Posterior vena cava (tissue), 2 donors: ENCODE measurements at regions not wholly inside any gene's neighbourhood (a gene's known extent, or its start where the extent isn't known, plus 50 kb on each side); places are given as distances from the start of the nearest gene placed in this dataset.

ENCODE experiments used
- DNase-seq: peaks from one replicate; pipeline ENCODE4 v3.0.0-alpha.2; 2020; ENCODE audit warnings: low spot score
- intact Hi-C, 2 donors: fragments of 100-400 bp; cut with DNase I; formaldehyde crosslinking; loops; one replicate each; pipeline versions ENCODE4 v1.14.1 to v1.14.2; 2022 to 2023
- donor health status: DM: yes; HTN: yes; CAD: no.
- donor health status: DM: yes; HTN: yes; CAD: no.

- DNase-seq = no peak
- intact Hi-C loops = no loop called here
Measured at GRCh38 chr5:68745448-68745847, 348.4 kb upstream of the SLC30A5 start.

DNA sequence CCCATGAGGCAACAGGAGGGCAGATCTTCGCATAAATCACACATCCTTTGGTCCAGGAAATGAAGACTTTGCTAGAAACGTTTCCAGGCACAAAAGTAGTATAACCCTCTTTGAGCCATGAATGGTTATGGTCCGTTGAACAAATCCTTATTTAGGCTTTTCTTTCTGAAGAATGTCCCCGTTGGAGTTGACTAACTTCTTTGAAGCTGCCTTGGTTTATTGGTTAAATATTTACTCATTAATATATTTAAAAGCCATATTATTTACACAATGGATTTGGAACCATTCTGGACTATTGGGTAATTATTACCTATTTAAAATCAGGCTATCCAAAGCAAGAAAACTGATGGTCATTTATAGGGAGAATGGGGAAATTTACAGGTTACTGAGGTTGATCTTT lies 347.6 kb upstream of the SLC30A5 start:
- no peak for DNase-seq
- intact Hi-C loops = no loop called here

- no peak for DNase-seq
- intact Hi-C loops = no loop called here
Measured at GRCh38 chr5:68746643-68747420, 347.0 kb upstream of the SLC30A5 start.

DNA sequence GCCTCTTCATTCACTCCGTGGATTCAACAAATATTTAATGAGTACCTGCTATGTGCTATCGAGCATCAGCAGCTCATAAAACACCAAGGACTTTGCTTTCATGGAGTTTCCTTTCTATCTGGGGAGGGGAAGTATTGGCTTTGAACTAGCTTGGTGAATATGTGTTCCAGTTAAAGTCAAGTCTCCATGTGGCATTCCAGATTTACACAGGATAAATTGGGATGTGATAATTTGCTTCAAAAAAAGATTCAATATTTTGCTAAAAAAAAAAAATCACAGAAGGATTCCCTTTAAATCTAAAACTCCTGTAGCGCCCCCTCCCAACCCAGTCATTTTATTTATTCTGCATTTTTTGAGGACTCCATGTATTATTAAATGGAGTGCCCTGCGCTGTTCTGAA lies 346.3 kb upstream of the SLC30A5 start:
- DNase-seq = no peak
- intact Hi-C loops = no loop called here

DNA sequence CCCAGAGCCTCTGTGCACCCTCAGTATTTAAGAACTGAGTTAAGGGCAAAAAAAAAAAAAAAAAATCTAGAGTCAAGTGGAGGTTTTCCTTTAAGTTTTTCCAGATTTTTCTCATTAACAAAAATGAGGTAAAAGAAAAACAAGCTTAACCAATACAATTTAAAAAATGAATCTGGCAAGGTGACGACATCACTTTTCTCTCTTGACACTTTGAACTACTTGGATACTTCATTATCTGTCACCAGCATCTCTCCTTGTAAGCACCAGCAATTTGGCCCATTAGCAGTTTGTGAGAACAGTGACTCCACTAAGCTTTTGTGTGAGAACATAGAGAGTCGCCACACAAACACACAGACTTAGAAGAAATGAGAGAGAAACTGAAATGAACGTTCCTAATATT lies 345.7 kb upstream of the SLC30A5 start:
- no peak for DNase-seq
- intact Hi-C loops = no loop called here

DNA sequence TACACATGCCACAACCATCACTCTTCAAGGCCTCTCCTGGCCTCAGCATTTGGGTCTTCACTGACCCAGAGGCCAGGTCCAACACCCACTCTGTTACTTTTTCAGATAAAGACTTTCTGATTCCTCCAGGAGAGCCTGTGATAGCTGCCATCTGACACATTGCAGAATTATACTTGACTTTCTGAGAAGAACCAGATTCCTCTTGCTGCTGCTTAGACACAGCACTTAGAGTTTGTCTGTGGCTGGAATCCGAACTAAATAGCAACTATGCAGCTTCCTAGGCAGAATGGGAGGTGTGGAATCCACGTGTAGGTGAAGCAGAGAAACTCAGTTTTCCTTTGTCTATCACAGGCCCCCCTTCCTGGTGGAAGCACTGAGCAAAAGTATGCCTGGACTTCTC lies 344.7 kb upstream of the SLC30A5 start:
- intact Hi-C loops = no loop called here
- no peak for DNase-seq

GRCh38 chr5:68749631-68750030 lies 344.2 kb upstream of the SLC30A5 start:
- no peak for DNase-seq
- intact Hi-C loops = no loop called here

DNA sequence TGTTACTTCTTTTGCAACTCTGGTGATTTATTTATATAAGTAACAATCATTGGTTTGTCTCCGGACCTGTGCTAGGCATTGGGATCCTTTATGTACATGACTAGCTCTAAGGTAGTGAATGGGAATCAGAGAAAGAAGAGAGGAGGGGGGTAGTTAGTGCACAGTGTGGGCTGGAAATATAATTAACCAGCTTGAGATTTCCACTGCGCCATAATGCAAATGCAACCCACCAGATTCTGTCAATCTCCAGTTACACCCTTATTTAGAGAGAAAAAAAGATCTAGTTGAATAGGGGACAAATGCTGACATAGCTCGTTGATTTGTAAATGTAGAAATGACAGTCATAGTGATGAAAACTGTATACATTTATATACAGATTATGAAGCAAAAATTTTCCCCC lies 342.2 kb upstream of the SLC30A5 start:
- DNase-seq = no peak
- intact Hi-C loops = no loop called here

- intact Hi-C loops = no loop called here
- DNase-seq = no peak
Measured at GRCh38 chr5:68754536-68754935, 339.3 kb upstream of the SLC30A5 start.

GRCh38 chr5:68755293-68755692 lies 338.5 kb upstream of the SLC30A5 start:
- DNase-seq = no peak
- intact Hi-C loops = no loop called here

- no peak for DNase-seq
- intact Hi-C loops = no loop called here
Measured at GRCh38 chr5:68757006-68757405, 336.8 kb upstream of the SLC30A5 start.

DNA sequence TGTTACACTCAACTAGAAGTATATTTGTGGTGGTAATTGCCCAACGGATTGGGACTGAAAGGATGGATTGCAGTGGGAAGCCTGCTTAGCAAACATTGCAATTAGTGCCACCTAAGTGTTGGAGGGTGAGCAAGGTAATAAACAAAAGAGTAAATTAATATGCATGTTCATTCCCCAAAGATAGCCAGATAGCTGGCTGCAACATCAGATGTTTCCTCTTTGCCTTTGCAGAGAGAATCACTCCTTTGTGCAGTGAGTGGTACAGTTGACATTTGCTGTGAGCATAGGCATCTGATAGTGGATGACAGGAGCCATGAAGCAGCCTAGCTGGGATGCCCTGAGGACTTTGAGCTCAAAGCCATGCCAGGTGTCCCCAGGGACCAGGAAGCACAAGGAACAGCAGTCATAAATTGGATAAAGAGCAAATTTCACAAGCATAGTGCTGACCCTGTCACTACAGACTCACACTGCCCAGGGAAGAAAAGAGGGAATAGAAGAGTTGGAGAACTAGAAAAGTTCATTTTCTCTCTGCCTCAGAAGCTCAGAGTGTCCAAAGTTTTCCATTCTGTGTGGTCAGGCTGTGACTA lies 336.1 kb upstream of the SLC30A5 start:
- intact Hi-C loops = no loop called here
- DNase-seq = no peak

- no peak for DNase-seq
- intact Hi-C loops = no loop called here
Measured at GRCh38 chr5:68759593-68759992, 334.2 kb upstream of the SLC30A5 start.

GRCh38 chr5:68762201-68762600 lies 331.6 kb upstream of the SLC30A5 start:
- DNase-seq = no peak
- intact Hi-C loops = no loop called here

DNA sequence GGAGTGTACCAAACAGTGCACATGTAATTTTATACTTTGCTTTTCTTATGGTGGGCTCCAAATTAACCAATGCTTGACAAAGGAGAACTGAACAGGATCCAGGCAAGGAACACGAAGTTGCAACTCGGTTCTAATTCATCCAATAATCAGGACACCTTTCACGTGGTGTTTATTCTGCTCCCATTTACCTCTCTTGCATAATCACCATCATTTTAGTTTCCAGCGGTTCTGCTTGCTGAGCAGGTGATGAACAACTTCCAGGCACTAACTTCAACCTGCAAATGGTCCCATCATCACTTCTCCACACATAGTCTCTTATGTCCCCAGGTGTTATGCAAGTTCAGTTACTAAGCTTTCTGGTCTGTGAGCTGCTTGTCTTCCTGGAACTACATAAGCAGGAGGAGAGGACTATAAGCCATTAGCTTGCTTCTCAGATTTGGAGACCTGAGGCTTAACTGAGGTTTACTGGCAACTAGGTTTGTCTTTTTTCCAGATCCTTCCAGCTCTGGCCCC lies 326.8 kb upstream of the SLC30A5 start:
- intact Hi-C loops = no loop called here

DNA sequence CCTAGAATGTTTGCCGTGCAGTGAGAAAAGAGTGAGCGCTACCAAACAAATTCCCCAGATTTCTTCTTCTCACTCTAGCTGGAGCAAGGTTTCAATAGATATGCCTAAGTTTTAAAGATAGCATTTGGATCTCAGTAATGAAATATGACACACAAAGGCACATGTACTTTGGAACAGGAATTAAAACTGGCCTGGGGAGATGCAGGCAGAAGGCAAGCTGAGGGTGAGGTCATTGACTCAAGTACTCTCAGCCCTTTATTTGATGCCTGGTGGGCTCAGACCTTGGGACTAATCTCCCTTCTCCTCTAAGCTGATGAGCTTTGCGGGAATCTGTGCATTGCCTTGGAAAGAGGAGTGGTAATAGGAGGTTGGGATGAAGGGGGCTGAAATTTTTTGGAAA lies 323.3 kb upstream of the SLC30A5 start:
- no peak for DNase-seq
- intact Hi-C loops = no loop called here

More for the DNA sequence above, 326.8 kb upstream of the SLC30A5 start:
- no peak for DNase-seq

GRCh38 chr5:68771221-68771620 lies 322.6 kb upstream of the SLC30A5 start:
- intact Hi-C loops = no loop called here

GRCh38 chr5:68771732-68772131 lies 322.1 kb upstream of the SLC30A5 start:
- no peak for DNase-seq
- intact Hi-C loops = no loop called here

More at GRCh38 chr5:68771221-68771620, 322.6 kb upstream of the SLC30A5 start:
- DNase-seq = no peak

- intact Hi-C loops = no loop called here
- DNase-seq = no peak
Measured at GRCh38 chr5:68776381-68776780, 317.4 kb upstream of the SLC30A5 start.

DNA sequence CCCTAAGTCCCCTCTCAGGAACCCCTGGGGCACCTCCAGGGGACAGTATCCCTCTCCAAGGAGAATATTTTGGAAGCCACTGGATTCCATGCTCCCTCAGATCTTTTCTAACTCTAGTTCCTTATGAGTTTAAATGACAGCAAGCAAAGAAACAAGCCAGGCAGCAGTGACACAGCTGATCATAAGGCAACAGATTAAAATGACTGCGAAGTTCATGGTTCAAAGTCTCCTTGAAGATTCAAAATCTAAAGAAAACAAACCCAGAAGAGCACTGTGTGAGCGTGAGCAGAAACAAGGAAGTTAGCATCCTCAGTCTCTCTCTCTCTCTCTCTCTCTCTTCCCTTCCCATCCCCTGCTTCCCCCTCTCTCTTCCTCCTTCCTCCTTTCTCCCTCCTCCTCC lies 316.7 kb upstream of the SLC30A5 start:
- no peak for DNase-seq
- intact Hi-C loops = no loop called here

- DNase-seq = no peak
- intact Hi-C loops = no loop called here
Measured at GRCh38 chr5:68778484-68778883, 315.3 kb upstream of the SLC30A5 start.
